SIG-M5 treated with dmso at 0.1 percent for 504 hours (cell line): ENCODE measurements at regions not wholly inside any gene's neighbourhood (a gene's known extent, or its start where the extent isn't known, plus 50 kb on each side); places are given as distances from the start of the nearest gene placed in this dataset.

Source experiments
- DNase-seq: peaks from one replicate; lab custom pipeline; 2025; ENCODE audit not compliant: unreplicated experiment; lab: John Stamatoyannopoulos, UW

- peak; percentile 72 for DNase-seq
These were observed 330.0 kb downstream of the DDX10 start for GRCh38 chr11:108994887-108995286.

- DNase-seq, result no peak
These were observed 333.0 kb downstream of the DDX10 start for GRCh38 chr11:108997826-108998225.

GRCh38 chr11:109000531-109000930 lies 335.7 kb downstream of the DDX10 start:
- DNase-seq, result no peak

GRCh38 chr11:109001585-109001984 lies 336.7 kb downstream of the DDX10 start:
- no peak for DNase-seq

- DNase-seq, result no peak
These were observed 348.1 kb downstream of the DDX10 start for GRCh38 chr11:109012991-109013390.

GRCh38 chr11:109015283-109015682 lies 350.4 kb downstream of the DDX10 start:
- no peak for DNase-seq

- no peak for DNase-seq
These were observed 351.9 kb downstream of the DDX10 start for GRCh38 chr11:109016724-109017123.

- no peak for DNase-seq
These were observed 352.6 kb downstream of the DDX10 start for GRCh38 chr11:109017489-109017888.

GRCh38 chr11:109018639-109019038 lies 353.8 kb downstream of the DDX10 start:
- no peak for DNase-seq

- no peak for DNase-seq
These were observed 354.6 kb downstream of the DDX10 start for GRCh38 chr11:109019342-109019936.

- peak; percentile 37 for DNase-seq
These were observed 358.2 kb downstream of the DDX10 start for GRCh38 chr11:109023036-109023435.

- DNase-seq, result no peak
These were observed 362.1 kb downstream of the DDX10 start for GRCh38 chr11:109026891-109027489.

GRCh38 chr11:109027851-109028250 lies 363.0 kb downstream of the DDX10 start:
- DNase-seq, result no peak

GRCh38 chr11:109029927-109030326 lies 365.1 kb downstream of the DDX10 start:
- DNase-seq, result no peak

GRCh38 chr11:109033627-109034338 lies 368.9 kb downstream of the DDX10 start:
- DNase-seq, result no peak

- no peak for DNase-seq
These were observed 369.4 kb downstream of the DDX10 start for GRCh38 chr11:109034339-109034696.

GRCh38 chr11:109035284-109035683 lies 370.4 kb downstream of the DDX10 start:
- DNase-seq, result no peak

- DNase-seq, result no peak
These were observed 371.1 kb downstream of the DDX10 start for GRCh38 chr11:109036011-109036410.

- no peak for DNase-seq
These were observed 373.2 kb downstream of the DDX10 start for GRCh38 chr11:109037856-109038780.

GRCh38 chr11:109039611-109040010 lies 374.7 kb downstream of the DDX10 start:
- no peak for DNase-seq

- DNase-seq, result no peak
These were observed 375.4 kb downstream of the DDX10 start for GRCh38 chr11:109040303-109040702.
